ENCODE measurements at regions not wholly inside any gene's neighbourhood (a gene's known extent, or its start where the extent isn't known, plus 50 kb on each side); places are given as distances from the start of the nearest gene placed in this dataset.

GRCh38 chr4:133776961-133777360 is 424.6 kb downstream of the PABPC4L start:
- Histone ChIP-seq H3K4me1 (no peaks in the 10 kb centered on the region), H3K27ac (no peak overlapping the region), H3K27me3 (no peaks in the 10 kb centered on the region), H3K36me3 (no peaks in the 10 kb centered on the region), H3K9me3 (no peaks in the 10 kb centered on the region), H3K4me3 (no peak overlapping the region)
- TF ChIP-seq POLR2A (IDR thresholded peaks at IDR 0.05) (no peak), CTCF (IDR thresholded peaks at IDR 0.05) (no peak)
- intact Hi-C loops (cut with DNase I): no loop called here
- no peak for DNase-seq
- WGBS, 2 donors: 86 to 88% methylated on average over 4 of the region's 4 CpGs

- TF ChIP-seq POLR2A (IDR thresholded peaks at IDR 0.05): no peak
- no peak for TF ChIP-seq CTCF (IDR thresholded peaks at IDR 0.05)
- 58 to 79% methylated on average over 2 of the region's 2 CpGs for WGBS, 2 donors
- H3K36me3 ChIP-seq: no peaks in the 10 kb centered on the region
- no peaks in the 10 kb centered on the region for H3K4me1 ChIP-seq
- no peaks in the 10 kb centered on the region for H3K27me3 ChIP-seq
- H3K9me3 ChIP-seq: no peaks in the 10 kb centered on the region
- DNase-seq: no peak
- intact Hi-C loops (cut with DNase I): no loop called here
- H3K4me3 ChIP-seq: no peak overlapping the region
- H3K27ac ChIP-seq: no peak overlapping the region
Observed at GRCh38 chr4:133776503-133776902, 425.1 kb downstream of the PABPC4L start.

GRCh38 chr4:133775881-133776280 is 425.7 kb downstream of the PABPC4L start:
- H3K27ac ChIP-seq: no peak overlapping the region
- intact Hi-C loops (cut with DNase I): no loop called here
- no peaks in the 10 kb centered on the region for H3K36me3 ChIP-seq
- H3K4me1 ChIP-seq: no peaks in the 10 kb centered on the region
- TF ChIP-seq POLR2A (IDR thresholded peaks at IDR 0.05) (no peak), CTCF (IDR thresholded peaks at IDR 0.05) (no peak)
- H3K9me3 ChIP-seq: no peaks in the 10 kb centered on the region
- H3K4me3 ChIP-seq: no peak overlapping the region
- H3K27me3 ChIP-seq: no peaks in the 10 kb centered on the region
- DNase-seq: no peak

GRCh38 chr4:133775469-133775868 is 426.1 kb downstream of the PABPC4L start:
- no peak overlapping the region for H3K4me3 ChIP-seq
- no peaks in the 10 kb centered on the region for H3K9me3 ChIP-seq
- 80 to 86% methylated on average over 1 of the region's 1 CpG for WGBS, 2 donors
- no peaks in the 10 kb centered on the region for H3K4me1 ChIP-seq
- intact Hi-C loops (cut with DNase I): no loop called here
- DNase-seq: no peak
- H3K27ac ChIP-seq: no peak overlapping the region
- TF ChIP-seq CTCF (IDR thresholded peaks at IDR 0.05) (no peak), POLR2A (IDR thresholded peaks at IDR 0.05) (no peak)
- H3K27me3 ChIP-seq: no peaks in the 10 kb centered on the region
- H3K36me3 ChIP-seq: no peaks in the 10 kb centered on the region

- H3K36me3 ChIP-seq: no peaks in the 10 kb centered on the region
- no peak overlapping the region for H3K4me3 ChIP-seq
- intact Hi-C loops (cut with DNase I): no loop called here
- no peak for DNase-seq
- H3K27ac ChIP-seq: no peak overlapping the region
- no peaks in the 10 kb centered on the region for H3K27me3 ChIP-seq
- H3K4me1 ChIP-seq: no peaks in the 10 kb centered on the region
- TF ChIP-seq POLR2A (IDR thresholded peaks at IDR 0.05) (no peak), CTCF (IDR thresholded peaks at IDR 0.05) (no peak)
- 50 to 65% methylated on average over 2 to 5 of the region's 7 CpGs for WGBS, 2 donors
- peaks cover 0 to 7% (median 0%) of the 10 kb centered on the region in 3 donors for H3K9me3 ChIP-seq
Observed at GRCh38 chr4:133759428-133759827, 442.2 kb downstream of the PABPC4L start.
